Kidney epithelial cell (primary cell): ENCODE measurements at regions not wholly inside any gene's neighbourhood (a gene's known extent, or its start where the extent isn't known, plus 50 kb on each side); places are given as distances from the start of the nearest gene placed in this dataset.

Source experiments
- DNase-seq: peaks from one replicate; pipeline ENCODE4 v3.0.0-alpha.2; 2010; ENCODE audit warnings: low read depth
- H3K27me3 ChIP-seq: 2 replicates; pipeline ENCODE4 v1.6.0; 2011; ENCODE audit warnings: low read length; ENCODE audit not compliant: control insufficient read depth, insufficient read depth
- H3K36me3 ChIP-seq: 2 replicates; pipeline ENCODE4 v1.5.1; 2011; ENCODE audit warnings: low read length; ENCODE audit not compliant: control insufficient read depth, insufficient read depth
- H3K4me3 ChIP-seq: 2 replicates; pipeline ENCODE4 v1.5.1; 2011; ENCODE audit warnings: low read depth, mild to moderate bottlenecking, control low read depth, low read length
- CTCF ChIP-seq: IDR thresholded peaks from 2 replicates; pipeline ENCODE4 v1.5.1; 2011; ENCODE audit warnings: mild to moderate bottlenecking, moderate library complexity, low read length, control low read depth, inconsistent platforms; ENCODE audit not compliant: insufficient read depth, poor library complexity, severe bottlenecking

- no peaks in the 10 kb centered on the region for H3K36me3 ChIP-seq
- no peak overlapping the region for H3K4me3 ChIP-seq
- TF ChIP-seq CTCF = no peak
- DNase-seq = no peak
- H3K27me3 ChIP-seq = no peaks in the 10 kb centered on the region
Observed at GRCh38 chr17:79498854-79499253, 112.0 kb downstream of the RBFOX3 start.

GRCh38 chr17:79497777-79498348 lies 113.0 kb downstream of the RBFOX3 start:
- Histone ChIP-seq H3K27me3 (no peaks in the 10 kb centered on the region), H3K36me3 (no peaks in the 10 kb centered on the region), H3K4me3 (no peak overlapping the region)
- no peak for DNase-seq
- TF ChIP-seq CTCF = no peak

- no peak for TF ChIP-seq CTCF
- H3K36me3 ChIP-seq = no peaks in the 10 kb centered on the region
- DNase-seq = no peak
- H3K27me3 ChIP-seq = no peaks in the 10 kb centered on the region
- H3K4me3 ChIP-seq = no peak overlapping the region
Observed at GRCh38 chr17:79496422-79497005, 114.3 kb downstream of the RBFOX3 start.

GRCh38 chr17:79495665-79496064 lies 115.2 kb downstream of the RBFOX3 start:
- no peak for TF ChIP-seq CTCF

GRCh38 chr17:79491006-79491405 lies 119.8 kb downstream of the RBFOX3 start:
- no peak for TF ChIP-seq CTCF
- peaks cover 4% of the 10 kb centered on the region for H3K27me3 ChIP-seq
- H3K36me3 ChIP-seq = no peaks in the 10 kb centered on the region
- no peak overlapping the region for H3K4me3 ChIP-seq
- DNase-seq = no peak

More at GRCh38 chr17:79495665-79496064, 115.2 kb downstream of the RBFOX3 start:
- Histone ChIP-seq H3K4me3 (no peak overlapping the region), H3K36me3 (no peaks in the 10 kb centered on the region), H3K27me3 (no peaks in the 10 kb centered on the region)
- no peak for DNase-seq

- no peak for DNase-seq
- Histone ChIP-seq H3K36me3 (no peaks in the 10 kb centered on the region), H3K27me3 (peaks cover 5% of the 10 kb centered on the region), H3K4me3 (no peak overlapping the region)
- TF ChIP-seq CTCF = no peak
Observed at GRCh38 chr17:79490530-79490929, 120.3 kb downstream of the RBFOX3 start.
